Endothelial cell of umbilical vein (primary cell): ENCODE measurements at regions not wholly inside any gene's neighbourhood (a gene's known extent, or its start where the extent isn't known, plus 50 kb on each side); places are given as distances from the start of the nearest gene placed in this dataset.

Source experiments
- BruUV-seq: library from RNA; stranded (reverse); fragments of 400-500 nt; replicated peaks from 2 replicates; lab custom pipeline; 2021; lab: Mats Ljungman, UMichigan
- CTCF ChIA-PET: fragments of 300-600, 350-600 bp; sonication (Branson Sonifier 250); formaldehyde crosslinking; loops from one replicate; lab custom pipeline; 2021; ENCODE audit warnings: antibody characterized with exemption, inconsistent platforms; lab: Charles Lee
- POLR2A ChIA-PET: fragments of 300-600, 350-600 bp; sonication (Branson Sonifier 250); formaldehyde crosslinking; loops from one replicate; lab custom pipeline; 2021; ENCODE audit warnings: antibody characterized with exemption, inconsistent platforms; lab: Charles Lee
- DNase-seq: peaks from one replicate; pipeline ENCODE4 v3.0.0-alpha.2; 2011; ENCODE audit warnings: low read depth, low spot score
- FAIRE-seq: peaks from 2 replicates; lab custom pipeline; 2011; peaks lifted over from hg19 to GRCh38; lab: Jason Lieb, UNC
- H2AFZ ChIP-seq: 2 replicates; pipeline ENCODE4 v1.6.0; 2012; ENCODE audit warnings: low read depth, low read length, control low read depth, inconsistent platforms
- H3K27ac ChIP-seq: 2 replicates; pipeline ENCODE4 v1.5.1; 2011; ENCODE audit warnings: low read depth, mild to moderate bottlenecking, control low read depth, low read length, moderate library complexity; ENCODE audit not compliant: insufficient read depth
- H3K27me3 ChIP-seq, 2 experiments: 2 replicates each; pipeline versions ENCODE4 v1.6.0 to v1.6.1; 2011; ENCODE audit warnings: low read length in 2 of 2, mixed read lengths in 1 of 2; ENCODE audit not compliant: control insufficient read depth in 2 of 2, insufficient read depth in 2 of 2
- H3K36me3 ChIP-seq, 2 experiments: 2 replicates in 1 of 2; 3 replicates in 1 of 2; pipeline ENCODE4 v1.5.1; 2011; ENCODE audit warnings: low read length in 2 of 2, mild to moderate bottlenecking in 1 of 2, moderate library complexity in 1 of 2; ENCODE audit not compliant: control insufficient read depth in 2 of 2, insufficient read depth in 2 of 2; ENCODE audit errors: extremely low read depth in 1 of 2
- H3K4me1 ChIP-seq: 3 replicates; pipeline ENCODE4 v1.5.1; 2011; ENCODE audit warnings: mild to moderate bottlenecking, low read length; ENCODE audit not compliant: control insufficient read depth, insufficient read depth; ENCODE audit errors: extremely low read depth
- H3K4me2 ChIP-seq: 2 replicates; pipeline ENCODE4 v1.6.1; 2011; ENCODE audit warnings: low read length, control low read depth, mixed read lengths; ENCODE audit not compliant: insufficient read depth
- H3K4me3 ChIP-seq, 3 experiments: fragments of 200-600 bp in 1 of 3; sonication (generic), shearing (Covaris generic) in 1 of 3; replicated peaks in 1 of 3; 2 replicates each; pipeline ENCODE4 v1.5.1; 2011 to 2016; ENCODE audit warnings: control low read depth in 3 of 3, low read length in 3 of 3, mild to moderate bottlenecking in 2 of 3, inconsistent platforms in 1 of 3, low read depth in 1 of 3, moderate library complexity in 1 of 3; ENCODE audit not compliant: insufficient read depth in 1 of 3
- H3K79me2 ChIP-seq: 2 replicates; pipeline ENCODE4 v1.6.0; 2012; ENCODE audit warnings: low read length, inconsistent platforms; ENCODE audit not compliant: control insufficient read depth, insufficient read depth
- H3K9ac ChIP-seq: replicated peaks from 2 replicates; pipeline ENCODE3; 2011; ENCODE audit warnings: low read length, control low read depth; ENCODE audit not compliant: insufficient read depth; ENCODE audit errors: extremely low read depth
- H3K9me1 ChIP-seq: replicated peaks from 3 replicates; pipeline ENCODE4 v1.6.0; 2011; ENCODE audit warnings: mild to moderate bottlenecking, low read length; ENCODE audit not compliant: control insufficient read depth, insufficient read depth; ENCODE audit errors: extremely low read depth
- H3K9me3 ChIP-seq: replicated peaks from 2 replicates; pipeline ENCODE4 v1.5.1; 2012; ENCODE audit warnings: low read length, inconsistent platforms; ENCODE audit not compliant: control insufficient read depth, insufficient read depth
- H4K20me1 ChIP-seq: replicated peaks from 2 replicates; pipeline ENCODE3; 2011; ENCODE audit warnings: mild to moderate bottlenecking, low read length; ENCODE audit not compliant: control insufficient read depth, insufficient read depth; ENCODE audit errors: extremely low read depth
- CTCF ChIP-seq, 2 donors: IDR thresholded peaks; 1 replicate in 1 of 2; 2 replicates in 1 of 2; pipeline ENCODE4 v1.5.1; 2011; ENCODE audit warnings: low read length in 2 of 2, mild to moderate bottlenecking in 2 of 2, moderate library complexity in 2 of 2, control low read depth in 1 of 2, inconsistent platforms in 1 of 2, low read depth in 1 of 2; ENCODE audit not compliant: insufficient read depth in 1 of 2; ENCODE audit errors: extremely low read depth in 1 of 2
- EZH2 ChIP-seq: IDR thresholded peaks from 2 replicates; pipeline ENCODE4 v1.6.1; 2012; ENCODE audit warnings: borderline replicate concordance, low read depth, mild to moderate bottlenecking, moderate library complexity, low read length, inconsistent platforms; ENCODE audit not compliant: severe bottlenecking
- FOS ChIP-seq: IDR thresholded peaks from 2 replicates; pipeline ENCODE4 v1.6.1; 2011; ENCODE audit warnings: mild to moderate bottlenecking, low read length, moderate library complexity, borderline replicate concordance; ENCODE audit not compliant: insufficient read depth
- GATA2 ChIP-seq: IDR thresholded peaks from 2 replicates; pipeline ENCODE4 v1.7.0; 2011; ENCODE audit warnings: low read depth, mild to moderate bottlenecking, moderate library complexity, mixed read lengths, low read length; ENCODE audit not compliant: insufficient read length, insufficient read depth
- JUN ChIP-seq: IDR thresholded peaks from 2 replicates; pipeline ENCODE4 v1.6.1; 2011; ENCODE audit warnings: borderline replicate concordance, low read depth; ENCODE audit not compliant: insufficient read length, insufficient read depth
- MAX ChIP-seq: IDR thresholded peaks from 2 replicates; pipeline ENCODE4 v1.6.1; 2011; ENCODE audit not compliant: insufficient read depth, insufficient read length
- MYC ChIP-seq: IDR thresholded peaks from one replicate; pipeline ENCODE4 v1.6.1; 2011; ENCODE audit warnings: mild to moderate bottlenecking, low read depth, low read length
- POLR2A ChIP-seq: IDR thresholded peaks from 2 replicates; pipeline ENCODE4 v1.6.1; 2012; ENCODE audit warnings: low read depth, mild to moderate bottlenecking, control low read depth, low read length
- POLR2AphosphoS5 ChIP-seq: IDR thresholded peaks from 2 replicates; pipeline ENCODE4 v1.6.1; 2012; ENCODE audit warnings: low read depth, mild to moderate bottlenecking, control low read depth, low read length, moderate library complexity; ENCODE audit not compliant: insufficient read depth
- dilution Hi-C: fragments of 300-500 bp; cut with MboI; formaldehyde crosslinking; loops from one replicate; pipeline ENCODE4 v1.15.0; 2019; ENCODE audit warnings: low sequenced_read_pairs; ENCODE audit not compliant: extremely low pct_ligation_motif_present
- intact Hi-C: fragments of 100-400 bp; cut with micrococcal nuclease; formaldehyde crosslinking; loops from one replicate; pipeline ENCODE4 v1.10.0; 2022

- Histone ChIP-seq H3K27ac (no peak overlapping the region), H3K9ac (no peak overlapping the region), H2AFZ (no peak overlapping the region), H3K4me3 (no peak overlapping the region), H3K27me3 (no peaks in the 10 kb centered on the region), H3K36me3 (no peaks in the 10 kb centered on the region), H3K9me1 (no peaks in the 10 kb centered on the region), H3K79me2 (no peaks in the 10 kb centered on the region), H3K4me2 (no peak overlapping the region), H3K9me3 (no peaks in the 10 kb centered on the region), H3K4me1 (no peaks in the 10 kb centered on the region), H4K20me1 (no peaks in the 10 kb centered on the region)
- dilution Hi-C loops: no loop called here
- intact Hi-C loops: no loop called here
- TF ChIP-seq MAX: no peak
- TF ChIP-seq POLR2A: no peak
- no peak for TF ChIP-seq GATA2
- TF ChIP-seq POLR2AphosphoS5: no peak
- TF ChIP-seq JUN: no peak
- TF ChIP-seq MYC: no peak
- TF ChIP-seq CTCF (IDR thresholded peaks at IDR 0.05; ENCODE audit: extremely low read depth in 1 of 2, insufficient read depth in 1 of 2, low read depth in 1 of 2, low read length in 2 of 2): no peak
- no peak for TF ChIP-seq FOS
- TF ChIP-seq EZH2: no peak
- ChIA-PET POLR2A (no interaction called here), CTCF (no interaction called here)
- no peak for FAIRE-seq
- BruUV-seq: no TSS peak
- no peak for DNase-seq
These were observed 745.2 kb downstream of the PCDH17 start for GRCh38 chr13:58376775-58377174.
